ENCODE measurements at regions not wholly inside any gene's neighbourhood (a gene's known extent, or its start where the extent isn't known, plus 50 kb on each side); places are given as distances from the start of the nearest gene placed in this dataset.
"Not testable (repeated sequence)": the region's sequence is repeated elsewhere in the genome, so short reads cannot be mapped to it uniquely, and the experiment has no call there.

DNA sequence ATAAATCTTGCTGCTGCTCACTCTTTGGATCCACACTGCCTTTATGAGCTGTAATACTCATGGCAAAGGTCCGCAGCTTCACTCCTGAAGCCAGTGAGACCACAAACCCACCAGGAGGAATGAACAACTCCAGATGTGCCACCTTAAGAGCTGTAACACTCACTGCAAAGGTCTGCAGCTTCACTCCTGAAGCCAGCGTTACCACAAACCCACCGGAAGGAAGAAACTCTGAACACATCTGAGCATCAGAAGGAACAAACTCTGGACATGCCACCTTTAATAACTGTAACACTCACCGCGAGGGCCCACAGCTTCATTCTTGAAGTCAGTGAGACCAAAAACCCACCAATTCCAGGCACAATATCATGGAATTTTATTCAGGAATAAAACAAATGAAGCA is 1635.9 kb upstream of the SLC39A10 start:
- not testable (repeated sequence) for TF ChIP-seq ZNF121 (CRISPR knock-in tag; IDR thresholded peaks at IDR 0.05); EZH2 (conservative IDR thresholded peaks at IDR 0.05; ENCODE audit: low read depth, low read length); DZIP1 (CRISPR knock-in tag; IDR thresholded peaks at IDR 0.05); PAX8 (CRISPR knock-in tag; IDR thresholded peaks at IDR 0.05; ENCODE audit: borderline replicate concordance); ZNF224 (CRISPR knock-in tag; IDR thresholded peaks at IDR 0.05); POLR2AphosphoS5 (IDR thresholded peaks at IDR 0.05; ENCODE audit: low read depth, low read length); SNRNP70 (IDR thresholded peaks at IDR 0.05; ENCODE audit: low read depth, low read length); ZMYM2 (CRISPR knock-in tag; IDR thresholded peaks at IDR 0.05); SAFB2 (CRISPR knock-in tag; IDR thresholded peaks at IDR 0.05; ENCODE audit: borderline replicate concordance, low read depth)
- TF ChIP-seq, protein P1, sequence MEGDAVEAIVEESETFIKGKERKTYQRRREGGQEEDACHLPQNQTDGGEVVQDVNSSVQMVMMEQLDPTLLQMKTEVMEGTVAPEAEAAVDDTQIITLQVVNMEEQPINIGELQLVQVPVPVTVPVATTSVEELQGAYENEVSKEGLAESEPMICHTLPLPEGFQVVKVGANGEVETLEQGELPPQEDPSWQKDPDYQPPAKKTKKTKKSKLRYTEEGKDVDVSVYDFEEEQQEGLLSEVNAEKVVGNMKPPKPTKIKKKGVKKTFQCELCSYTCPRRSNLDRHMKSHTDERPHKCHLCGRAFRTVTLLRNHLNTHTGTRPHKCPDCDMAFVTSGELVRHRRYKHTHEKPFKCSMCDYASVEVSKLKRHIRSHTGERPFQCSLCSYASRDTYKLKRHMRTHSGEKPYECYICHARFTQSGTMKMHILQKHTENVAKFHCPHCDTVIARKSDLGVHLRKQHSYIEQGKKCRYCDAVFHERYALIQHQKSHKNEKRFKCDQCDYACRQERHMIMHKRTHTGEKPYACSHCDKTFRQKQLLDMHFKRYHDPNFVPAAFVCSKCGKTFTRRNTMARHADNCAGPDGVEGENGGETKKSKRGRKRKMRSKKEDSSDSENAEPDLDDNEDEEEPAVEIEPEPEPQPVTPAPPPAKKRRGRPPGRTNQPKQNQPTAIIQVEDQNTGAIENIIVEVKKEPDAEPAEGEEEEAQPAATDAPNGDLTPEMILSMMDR (CRISPR knock-in tag; IDR thresholded peaks at IDR 0.05): not testable (repeated sequence)
